Stimulated activated naive CD8-positive, alpha-beta T cell treated with anti-CD3 and anti-CD28 coated beads, Interleukin-15, amount 100 ng/mL, for 72 hours (primary cell): ENCODE measurements at regions not wholly inside any gene's neighbourhood (a gene's known extent, or its start where the extent isn't known, plus 50 kb on each side); places are given as distances from the start of the nearest gene placed in this dataset.
"Not testable (repeated sequence)": the region's sequence is repeated elsewhere in the genome, so short reads cannot be mapped to it uniquely, and the experiment has no call there.

Experiments used
- ATAC-seq: fragments of 150-1000 bp; cut with Tn5 transposase; 2 replicates; pipeline ENCODE4 v1.10.0; 2021; ENCODE audit warnings: mild to moderate bottlenecking, moderate library complexity
- DNase-seq, 2 donors: peaks; one replicate each; pipeline ENCODE4 v3.0.0; 2021 to 2022
- H3K27ac Mint-ChIP-seq, 2 donors: one replicate each; pipeline ENCODE4 v1.8.0; 2022; ENCODE audit warnings: mild to moderate bottlenecking in 2 of 2, mixed read lengths in 2 of 2, moderate library complexity in 2 of 2
- H3K27me3 Mint-ChIP-seq: one replicate; pipeline ENCODE4 v1.8.0; 2022; ENCODE audit warnings: mixed read lengths
- H3K4me1 Mint-ChIP-seq: one replicate; pipeline ENCODE4 v1.8.0; 2022; ENCODE audit warnings: mild to moderate bottlenecking, mixed read lengths
- H3K4me3 Mint-ChIP-seq, 2 donors: one replicate each; pipeline ENCODE4 v1.8.0; 2022; ENCODE audit warnings: mild to moderate bottlenecking in 2 of 2, mixed read lengths in 2 of 2, moderate library complexity in 1 of 2
- H3K9me3 Mint-ChIP-seq, 2 donors: one replicate each; pipeline ENCODE4 v1.8.0; 2022; ENCODE audit warnings: mixed read lengths in 2 of 2

GRCh38 chr3:73152571-73152970 is 91.1 kb downstream of the EBLN2 start:
- not testable (repeated sequence) for H3K27ac Mint-ChIP-seq
- peaks cover 22% of the 10 kb centered on the region for H3K27me3 Mint-ChIP-seq

GRCh38 chr3:73153057-73153456 is 91.6 kb downstream of the EBLN2 start:
- not testable (repeated sequence) for DNase-seq, H3K27ac Mint-ChIP-seq, H3K4me3 Mint-ChIP-seq, H3K4me1 Mint-ChIP-seq, H3K9me3 Mint-ChIP-seq, ATAC-seq
- peaks cover 21% of the 10 kb centered on the region for H3K27me3 Mint-ChIP-seq

More at GRCh38 chr3:73152571-73152970, 91.1 kb downstream of the EBLN2 start:
- not testable (repeated sequence) for H3K4me1 Mint-ChIP-seq, H3K4me3 Mint-ChIP-seq, H3K9me3 Mint-ChIP-seq, DNase-seq, ATAC-seq

- not testable (repeated sequence) for H3K4me1 Mint-ChIP-seq, DNase-seq, H3K9me3 Mint-ChIP-seq, H3K27ac Mint-ChIP-seq, ATAC-seq, H3K4me3 Mint-ChIP-seq
- H3K27me3 Mint-ChIP-seq, result peaks cover 14% of the 10 kb centered on the region
Observed at GRCh38 chr3:73154261-73154660, 92.8 kb downstream of the EBLN2 start.

- H3K4me1 Mint-ChIP-seq, H3K9me3 Mint-ChIP-seq, H3K4me3 Mint-ChIP-seq, ATAC-seq, DNase-seq, H3K27ac Mint-ChIP-seq, H3K27me3 Mint-ChIP-seq: not testable (repeated sequence)
Observed at GRCh38 chr3:73155441-73155840, 94.0 kb downstream of the EBLN2 start.

GRCh38 chr3:73164622-73165021 is 103.2 kb downstream of the EBLN2 start:
- no peak overlapping the region for H3K27ac Mint-ChIP-seq
- H3K4me3 Mint-ChIP-seq, result no peak overlapping the region
- no peaks in the 10 kb centered on the region for H3K4me1 Mint-ChIP-seq
- DNase-seq, result no peak
- no peaks in the 10 kb centered on the region for H3K9me3 Mint-ChIP-seq
- ATAC-seq, result no peak
- no peaks in the 10 kb centered on the region for H3K27me3 Mint-ChIP-seq

GRCh38 chr3:73175698-73176097 is 114.2 kb downstream of the EBLN2 start:
- Mint-ChIP-seq H3K4me3 (no peak overlapping the region), H3K27ac (no peak overlapping the region), H3K4me1 (no peaks in the 10 kb centered on the region), H3K27me3 (no peaks in the 10 kb centered on the region), H3K9me3 (no peaks in the 10 kb centered on the region)
- DNase-seq (no peak), ATAC-seq (no peak)

GRCh38 chr3:73176941-73177340 is 115.5 kb downstream of the EBLN2 start:
- Mint-ChIP-seq H3K27me3 (no peaks in the 10 kb centered on the region), H3K4me1 (no peaks in the 10 kb centered on the region), H3K4me3 (no peak overlapping the region), H3K9me3 (no peaks in the 10 kb centered on the region), H3K27ac (no peak overlapping the region)
- DNase-seq, result no peak
- no peak for ATAC-seq

- Mint-ChIP-seq H3K4me3 (no peak overlapping the region), H3K27ac (no peak overlapping the region), H3K4me1 (no peaks in the 10 kb centered on the region), H3K9me3 (no peaks in the 10 kb centered on the region), H3K27me3 (no peaks in the 10 kb centered on the region)
- DNase-seq (no peak), ATAC-seq (no peak)
Observed at GRCh38 chr3:73177827-73178226, 116.4 kb downstream of the EBLN2 start.

- no peak overlapping the region for H3K4me3 Mint-ChIP-seq
- H3K9me3 Mint-ChIP-seq, result no peaks in the 10 kb centered on the region
- H3K27me3 Mint-ChIP-seq, result no peaks in the 10 kb centered on the region
- H3K27ac Mint-ChIP-seq, result no peak overlapping the region
- no peaks in the 10 kb centered on the region for H3K4me1 Mint-ChIP-seq
- ATAC-seq (no peak), DNase-seq (no peak)
Observed at GRCh38 chr3:73179601-73180000, 118.1 kb downstream of the EBLN2 start.

- Mint-ChIP-seq H3K27me3 (peaks cover 23% of the 10 kb centered on the region), H3K27ac (no peak overlapping the region), H3K4me3 (no peak overlapping the region), H3K9me3 (no peaks in the 10 kb centered on the region), H3K4me1 (no peaks in the 10 kb centered on the region)
- DNase-seq, result no peak
- ATAC-seq, result no peak
Observed at GRCh38 chr3:73186741-73187140, 125.3 kb downstream of the EBLN2 start.

GRCh38 chr3:73187328-73187727 is 125.9 kb downstream of the EBLN2 start:
- ATAC-seq (no peak), DNase-seq (no peak)
- Mint-ChIP-seq H3K4me3 (no peak overlapping the region), H3K27me3 (peaks cover 23% of the 10 kb centered on the region), H3K4me1 (no peaks in the 10 kb centered on the region), H3K27ac (no peak overlapping the region), H3K9me3 (no peaks in the 10 kb centered on the region)

- ATAC-seq, result no peak
- no peak overlapping the region for H3K27ac Mint-ChIP-seq
Observed at GRCh38 chr3:73188707-73189106, 127.2 kb downstream of the EBLN2 start.

GRCh38 chr3:73192036-73192738 is 130.7 kb downstream of the EBLN2 start:
- Mint-ChIP-seq H3K4me1 (no peaks in the 10 kb centered on the region), H3K27ac (no peak overlapping the region), H3K4me3 (no peak overlapping the region), H3K9me3 (peaks cover 0 to 11% of the 10 kb centered on the region in 2 donors), H3K27me3 (peaks cover 23% of the 10 kb centered on the region)
- no peak for DNase-seq
- no peak for ATAC-seq

More at GRCh38 chr3:73188707-73189106, 127.2 kb downstream of the EBLN2 start:
- H3K9me3 Mint-ChIP-seq, result no peaks in the 10 kb centered on the region
- H3K4me3 Mint-ChIP-seq, result no peak overlapping the region
- no peak for DNase-seq
- H3K27me3 Mint-ChIP-seq, result peaks cover 23% of the 10 kb centered on the region
- no peaks in the 10 kb centered on the region for H3K4me1 Mint-ChIP-seq

- ATAC-seq, H3K4me1 Mint-ChIP-seq, DNase-seq, H3K4me3 Mint-ChIP-seq, H3K27ac Mint-ChIP-seq, H3K27me3 Mint-ChIP-seq: not testable (repeated sequence)
- peaks cover 4 to 11% of the 10 kb centered on the region in 2 donors for H3K9me3 Mint-ChIP-seq
Observed at GRCh38 chr3:73193943-73194342, 132.5 kb downstream of the EBLN2 start.

- Mint-ChIP-seq H3K27ac (no peak overlapping the region), H3K4me3 (no peak overlapping the region), H3K9me3 (peaks cover 4 to 11% of the 10 kb centered on the region in 2 donors), H3K4me1 (no peaks in the 10 kb centered on the region), H3K27me3 (peaks cover 8% of the 10 kb centered on the region)
- ATAC-seq, result no peak
- DNase-seq, result no peak
Observed at GRCh38 chr3:73197187-73197586, 135.7 kb downstream of the EBLN2 start.

- ATAC-seq (no peak), DNase-seq (no peak)
- H3K4me1 Mint-ChIP-seq, result no peaks in the 10 kb centered on the region
- no peak overlapping the region for H3K4me3 Mint-ChIP-seq
- peaks cover 8% of the 10 kb centered on the region for H3K27me3 Mint-ChIP-seq
- no peaks in the 10 kb centered on the region for H3K9me3 Mint-ChIP-seq
- no peak overlapping the region for H3K27ac Mint-ChIP-seq
Observed at GRCh38 chr3:73203101-73203500, 141.6 kb downstream of the EBLN2 start.

GRCh38 chr3:73203633-73204032 is 142.2 kb downstream of the EBLN2 start:
- H3K4me1 Mint-ChIP-seq, result no peaks in the 10 kb centered on the region
- H3K9me3 Mint-ChIP-seq, result no peaks in the 10 kb centered on the region
- H3K4me3 Mint-ChIP-seq, result no peak overlapping the region
- ATAC-seq, result no peak
- DNase-seq, result no peak
- H3K27ac Mint-ChIP-seq, result no peak overlapping the region
- peaks cover 8% of the 10 kb centered on the region for H3K27me3 Mint-ChIP-seq
